Fibroblast of lung (primary cell): ENCODE measurements at regions not wholly inside any gene's neighbourhood (a gene's known extent, or its start where the extent isn't known, plus 50 kb on each side); places are given as distances from the start of the nearest gene placed in this dataset.

Source experiments
- EZH2 ChIP-seq: IDR thresholded peaks from 2 replicates; pipeline ENCODE4 v1.5.1; 2012; ENCODE audit warnings: low read length, control low read depth, mild to moderate bottlenecking; ENCODE audit errors: missing control alignments
- TF ChIP-seq, protein P1 (sequence below), 2 donors: IDR thresholded peaks in 1 of 2; conservative IDR thresholded peaks in 1 of 2; 1 replicate in 1 of 2; 2 replicates in 1 of 2; pipeline ENCODE4 v1.5.1; 2011 to 2012; ENCODE audit warnings: low read length in 2 of 2, control low read depth in 1 of 2, inconsistent platforms in 1 of 2, low read depth in 1 of 2, mild to moderate bottlenecking in 1 of 2

DNA sequence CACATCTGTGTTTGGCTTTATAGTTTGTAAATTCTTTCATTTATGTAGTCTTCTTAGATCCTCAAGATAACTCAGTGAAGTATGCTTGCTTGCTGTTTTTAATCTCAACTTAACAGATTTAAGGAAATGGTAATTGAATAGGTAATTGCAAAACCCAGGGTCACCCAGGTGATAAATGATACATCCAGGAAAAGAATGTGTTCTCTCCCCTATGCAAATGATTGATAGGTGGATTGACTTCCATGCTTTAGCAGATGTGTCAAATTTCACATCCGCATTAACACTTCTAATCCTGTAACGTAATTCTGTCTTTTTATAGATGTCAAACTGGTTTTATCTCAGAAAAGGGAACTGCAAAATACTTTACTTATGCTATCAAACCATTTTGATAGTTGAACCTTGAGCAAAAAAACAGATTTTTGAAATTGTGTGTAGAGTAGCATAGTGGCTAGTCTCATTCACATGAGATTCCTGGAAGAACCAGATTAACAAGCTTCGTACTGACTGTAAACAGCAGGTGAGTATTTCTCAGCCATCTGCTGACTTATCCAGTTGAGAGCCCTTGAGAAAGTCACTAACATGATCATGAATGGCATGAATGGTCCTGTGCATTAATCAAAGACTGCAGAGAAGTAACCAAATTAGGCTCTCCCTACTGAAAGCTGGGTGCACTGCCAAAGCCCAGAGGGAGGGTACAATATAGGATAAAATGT lies 86.7 kb upstream of the PAM start:
- TF ChIP-seq, protein P1, sequence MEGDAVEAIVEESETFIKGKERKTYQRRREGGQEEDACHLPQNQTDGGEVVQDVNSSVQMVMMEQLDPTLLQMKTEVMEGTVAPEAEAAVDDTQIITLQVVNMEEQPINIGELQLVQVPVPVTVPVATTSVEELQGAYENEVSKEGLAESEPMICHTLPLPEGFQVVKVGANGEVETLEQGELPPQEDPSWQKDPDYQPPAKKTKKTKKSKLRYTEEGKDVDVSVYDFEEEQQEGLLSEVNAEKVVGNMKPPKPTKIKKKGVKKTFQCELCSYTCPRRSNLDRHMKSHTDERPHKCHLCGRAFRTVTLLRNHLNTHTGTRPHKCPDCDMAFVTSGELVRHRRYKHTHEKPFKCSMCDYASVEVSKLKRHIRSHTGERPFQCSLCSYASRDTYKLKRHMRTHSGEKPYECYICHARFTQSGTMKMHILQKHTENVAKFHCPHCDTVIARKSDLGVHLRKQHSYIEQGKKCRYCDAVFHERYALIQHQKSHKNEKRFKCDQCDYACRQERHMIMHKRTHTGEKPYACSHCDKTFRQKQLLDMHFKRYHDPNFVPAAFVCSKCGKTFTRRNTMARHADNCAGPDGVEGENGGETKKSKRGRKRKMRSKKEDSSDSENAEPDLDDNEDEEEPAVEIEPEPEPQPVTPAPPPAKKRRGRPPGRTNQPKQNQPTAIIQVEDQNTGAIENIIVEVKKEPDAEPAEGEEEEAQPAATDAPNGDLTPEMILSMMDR (conservative IDR thresholded peaks at IDR 0.05 in 1 of 2, IDR thresholded peaks at IDR 0.05 in 1 of 2; ENCODE audit: low read depth in 1 of 2, low read length in 2 of 2) = no peak
- no peak for TF ChIP-seq EZH2
